ENCODE measurements at regions not wholly inside any gene's neighbourhood (a gene's known extent, or its start where the extent isn't known, plus 50 kb on each side); places are given as distances from the start of the nearest gene placed in this dataset.

DNA sequence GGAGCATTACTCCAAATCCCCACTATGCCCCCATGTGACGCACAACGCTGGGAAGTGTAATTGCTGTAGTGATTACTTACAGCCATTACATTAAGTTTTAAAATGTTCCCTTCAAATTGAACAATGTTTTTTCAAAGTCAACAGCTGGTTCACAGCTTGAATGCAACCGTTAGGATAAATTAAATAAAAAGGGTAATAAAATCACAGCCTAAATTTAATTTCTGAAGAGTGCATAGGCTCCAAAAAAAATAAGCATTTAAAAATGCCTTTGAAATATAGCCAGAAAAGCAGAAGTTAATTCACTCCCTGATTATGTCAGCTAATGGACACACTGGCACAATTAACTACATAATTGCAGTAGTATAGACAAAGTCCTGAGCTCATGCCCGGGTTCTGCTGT, 50.5 kb upstream of the KDM8 start (continued):
- TF ChIP-seq ZNF146 (CRISPR knock-in tag; IDR thresholded peaks at IDR 0.05; ENCODE audit: unreplicated experiment): no peak
